Mesendoderm (in vitro differentiated cells): ENCODE measurements at regions not wholly inside any gene's neighbourhood (a gene's known extent, or its start where the extent isn't known, plus 50 kb on each side); places are given as distances from the start of the nearest gene placed in this dataset.

ENCODE experiments used
- DNase-seq: peaks from one replicate; pipeline ENCODE4 v3.0.0; 2013
- H2AK5ac ChIP-seq: 2 replicates; pipeline ENCODE4 v1.6.1; 2013; ENCODE audit warnings: low read length, inconsistent platforms
- H2BK120ac ChIP-seq: 2 replicates; pipeline ENCODE4 v1.6.1; 2013; ENCODE audit warnings: low read depth, mild to moderate bottlenecking, low read length, moderate library complexity, mixed read lengths
- H2BK15ac ChIP-seq: replicated peaks from 2 replicates; pipeline ENCODE4 v1.6.1; 2013; ENCODE audit warnings: low read depth, mild to moderate bottlenecking, moderate library complexity
- H2BK5ac ChIP-seq: 2 replicates; pipeline ENCODE4 v1.6.1; 2013; ENCODE audit warnings: low read length, inconsistent platforms
- H3K18ac ChIP-seq: 2 replicates; pipeline ENCODE4 v1.6.1; 2013; ENCODE audit warnings: mild to moderate bottlenecking, low read length, mixed read lengths
- H3K23ac ChIP-seq: one replicate; pipeline ENCODE4 v1.6.1; 2013; ENCODE audit warnings: low read length
- H3K27ac ChIP-seq: 2 replicates; pipeline ENCODE4 v1.5.1; 2013; ENCODE audit warnings: low read depth, mild to moderate bottlenecking, inconsistent platforms, low read length, moderate library complexity
- H3K27me3 ChIP-seq: 2 replicates; pipeline ENCODE4 v1.6.1; 2013; ENCODE audit warnings: low read length, control low read depth, mild to moderate bottlenecking, inconsistent platforms; ENCODE audit not compliant: insufficient read depth, poor library complexity
- H3K36me3 ChIP-seq: 2 replicates; pipeline ENCODE4 v1.6.1; 2013; ENCODE audit warnings: low read length, inconsistent platforms; ENCODE audit not compliant: control insufficient read depth, insufficient read depth
- H3K4ac ChIP-seq: one replicate; pipeline ENCODE4 v1.6.1; 2013; ENCODE audit warnings: low read depth, mild to moderate bottlenecking, low read length, moderate library complexity
- H3K4me1 ChIP-seq: 2 replicates; pipeline ENCODE4 v1.6.1; 2013; ENCODE audit warnings: low read depth, low read length, inconsistent platforms; ENCODE audit not compliant: control insufficient read depth
- H3K4me2 ChIP-seq: 2 replicates; pipeline ENCODE4 v1.6.1; 2013; ENCODE audit warnings: low read length
- H3K4me3 ChIP-seq: 2 replicates; pipeline ENCODE4 v1.5.1; 2013; ENCODE audit warnings: mild to moderate bottlenecking, low read length
- H3K56ac ChIP-seq: one replicate; pipeline ENCODE4 v1.6.1; 2013; ENCODE audit warnings: low read length
- H3K79me1 ChIP-seq: 2 replicates; pipeline ENCODE4 v1.6.1; 2013; ENCODE audit warnings: low read length, inconsistent platforms
- H3K79me2 ChIP-seq: 2 replicates; pipeline ENCODE4 v1.6.1; 2013; ENCODE audit warnings: mild to moderate bottlenecking, low read length; ENCODE audit not compliant: control insufficient read depth, insufficient read depth
- H3K9ac ChIP-seq: 2 replicates; pipeline ENCODE4 v1.6.1; 2013; ENCODE audit warnings: low read length, inconsistent platforms
- H4K5ac ChIP-seq: one replicate; pipeline ENCODE4 v1.6.1; 2013; ENCODE audit warnings: low read length
- H4K8ac ChIP-seq: one replicate; pipeline ENCODE4 v1.6.1; 2013; ENCODE audit warnings: low read depth, mild to moderate bottlenecking, control low read depth, low read length, moderate library complexity
- WGBS: extraction: QIAGEN DNeasy Blood & Tissue Kit; methylation state at CpG from one replicate; pipeline ENCODE4 v1.1.7; 2013; ENCODE audit warnings: low lambda C conversion rate, missing lambda C conversion rate; ENCODE audit not compliant: insufficient coverage; ENCODE audit errors: extremely low coverage; 5-methylcytosine and 5-hydroxymethylcytosine counted together

GRCh38 chr5:67476531-67476930, 279.9 kb upstream of the CD180 start:
- H3K79me1 ChIP-seq = no peaks in the 10 kb centered on the region
- no peak overlapping the region for H3K4me2 ChIP-seq
- DNase-seq = no peak
- H3K36me3 ChIP-seq = no peaks in the 10 kb centered on the region
- H3K18ac ChIP-seq = no peak overlapping the region
- H3K56ac ChIP-seq = no peak overlapping the region
- H3K4ac ChIP-seq = no peak overlapping the region
- H2BK15ac ChIP-seq = no peak overlapping the region
- H3K4me3 ChIP-seq = no peak overlapping the region
- no peak overlapping the region for H3K23ac ChIP-seq
- no peak overlapping the region for H2BK120ac ChIP-seq
- no peak overlapping the region for H4K8ac ChIP-seq
- H3K27ac ChIP-seq = no peak overlapping the region
- WGBS = no CpG with 5 or more reads among the region's 3 CpGs
- H3K27me3 ChIP-seq = no peaks in the 10 kb centered on the region
- H3K9ac ChIP-seq = no peak overlapping the region
- H2AK5ac ChIP-seq = no peak overlapping the region
- H4K5ac ChIP-seq = no peak overlapping the region
- H3K79me2 ChIP-seq = no peaks in the 10 kb centered on the region
- no peaks in the 10 kb centered on the region for H3K4me1 ChIP-seq
- H2BK5ac ChIP-seq = no peak overlapping the region

- no peak overlapping the region for H4K8ac ChIP-seq
- H3K4me2 ChIP-seq = no peak overlapping the region
- no peak overlapping the region for H3K56ac ChIP-seq
- no peaks in the 10 kb centered on the region for H3K27me3 ChIP-seq
- no peaks in the 10 kb centered on the region for H3K79me1 ChIP-seq
- H3K4ac ChIP-seq = no peak overlapping the region
- no peaks in the 10 kb centered on the region for H3K79me2 ChIP-seq
- H3K23ac ChIP-seq = no peak overlapping the region
- no peaks in the 10 kb centered on the region for H3K36me3 ChIP-seq
- no peak overlapping the region for H2BK5ac ChIP-seq
- H3K9ac ChIP-seq = no peak overlapping the region
- no peak overlapping the region for H3K4me3 ChIP-seq
- H3K18ac ChIP-seq = no peak overlapping the region
- H3K27ac ChIP-seq = no peak overlapping the region
- no CpG with 5 or more reads among the region's 6 CpGs for WGBS
- H2BK120ac ChIP-seq = no peak overlapping the region
- H4K5ac ChIP-seq = no peak overlapping the region
- H2AK5ac ChIP-seq = no peak overlapping the region
- H2BK15ac ChIP-seq = no peak overlapping the region
- H3K4me1 ChIP-seq = no peaks in the 10 kb centered on the region
- no peak for DNase-seq
These were observed 278.9 kb upstream of the CD180 start for GRCh38 chr5:67475489-67475888.

- H3K4me3 ChIP-seq = no peak overlapping the region
- H3K79me2 ChIP-seq = no peaks in the 10 kb centered on the region
- H3K4me2 ChIP-seq = no peak overlapping the region
- DNase-seq = no peak
- no peak overlapping the region for H3K9ac ChIP-seq
- no peaks in the 10 kb centered on the region for H3K36me3 ChIP-seq
- H3K4ac ChIP-seq = no peak overlapping the region
- H3K27me3 ChIP-seq = no peaks in the 10 kb centered on the region
- H4K8ac ChIP-seq = no peak overlapping the region
- H3K18ac ChIP-seq = no peak overlapping the region
- H3K56ac ChIP-seq = no peak overlapping the region
- H3K4me1 ChIP-seq = no peaks in the 10 kb centered on the region
- no peak overlapping the region for H2BK120ac ChIP-seq
- no peak overlapping the region for H3K23ac ChIP-seq
- no peaks in the 10 kb centered on the region for H3K79me1 ChIP-seq
- H2BK15ac ChIP-seq = no peak overlapping the region
- no peak overlapping the region for H3K27ac ChIP-seq
- H2BK5ac ChIP-seq = no peak overlapping the region
- H2AK5ac ChIP-seq = no peak overlapping the region
- WGBS = no CpG with 5 or more reads among the region's 8 CpGs
- no peak overlapping the region for H4K5ac ChIP-seq
These were observed 278.1 kb upstream of the CD180 start for GRCh38 chr5:67474597-67475238.

- no peak overlapping the region for H3K9ac ChIP-seq
- H3K23ac ChIP-seq = no peak overlapping the region
- no peak overlapping the region for H3K4me2 ChIP-seq
- no peak overlapping the region for H3K27ac ChIP-seq
- no peaks in the 10 kb centered on the region for H3K36me3 ChIP-seq
- whole genome bisulfite sequencing = no CpG with 5 or more reads among the region's 1 CpG
- H2BK15ac ChIP-seq = no peak overlapping the region
- no peak overlapping the region for H3K4me3 ChIP-seq
- H3K4me1 ChIP-seq = no peaks in the 10 kb centered on the region
- H2BK120ac ChIP-seq = no peak overlapping the region
- H2AK5ac ChIP-seq = no peak overlapping the region
- no peak overlapping the region for H2BK5ac ChIP-seq
- H3K79me1 ChIP-seq = no peaks in the 10 kb centered on the region
- H4K8ac ChIP-seq = no peak overlapping the region
- DNase-seq = no peak
- no peak overlapping the region for H3K18ac ChIP-seq
- H3K79me2 ChIP-seq = no peaks in the 10 kb centered on the region
- no peak overlapping the region for H4K5ac ChIP-seq
- H3K27me3 ChIP-seq = no peaks in the 10 kb centered on the region
- H3K4ac ChIP-seq = no peak overlapping the region
- H3K56ac ChIP-seq = no peak overlapping the region
These were observed 270.5 kb upstream of the CD180 start for GRCh38 chr5:67467110-67467509.

- Histone ChIP-seq H3K23ac (no peak overlapping the region), H4K5ac (no peak overlapping the region), H3K4ac (no peak overlapping the region), H2AK5ac (no peak overlapping the region), H3K4me1 (no peaks in the 10 kb centered on the region), H3K4me3 (no peak overlapping the region), H3K27me3 (no peaks in the 10 kb centered on the region), H3K79me2 (no peaks in the 10 kb centered on the region), H2BK120ac (no peak overlapping the region), H2BK15ac (no peak overlapping the region), H4K8ac (no peak overlapping the region), H2BK5ac (no peak overlapping the region), H3K4me2 (no peak overlapping the region), H3K36me3 (no peaks in the 10 kb centered on the region), H3K27ac (no peak overlapping the region), H3K9ac (no peak overlapping the region), H3K56ac (no peak overlapping the region), H3K18ac (no peak overlapping the region), H3K79me1 (no peaks in the 10 kb centered on the region)
- no peak for DNase-seq
These were observed 269.1 kb upstream of the CD180 start for GRCh38 chr5:67465537-67466207.

GRCh38 chr5:67462147-67462546, 265.5 kb upstream of the CD180 start:
- Histone ChIP-seq H4K5ac (no peak overlapping the region), H3K4me3 (no peak overlapping the region), H2BK15ac (no peak overlapping the region), H3K23ac (no peak overlapping the region), H2BK5ac (no peak overlapping the region), H3K36me3 (no peaks in the 10 kb centered on the region), H3K4me2 (no peak overlapping the region), H3K79me1 (no peaks in the 10 kb centered on the region), H2AK5ac (no peak overlapping the region), H2BK120ac (no peak overlapping the region), H3K4me1 (no peaks in the 10 kb centered on the region), H3K18ac (no peak overlapping the region), H3K27ac (no peak overlapping the region), H3K4ac (no peak overlapping the region), H3K9ac (no peak overlapping the region), H3K56ac (no peak overlapping the region), H3K27me3 (no peaks in the 10 kb centered on the region), H3K79me2 (no peaks in the 10 kb centered on the region), H4K8ac (no peak overlapping the region)
- no CpG with 5 or more reads among the region's 1 CpG for WGBS
- DNase-seq = no peak
